Endodermal cell (in vitro differentiated cells): ENCODE measurements at regions not wholly inside any gene's neighbourhood (a gene's known extent, or its start where the extent isn't known, plus 50 kb on each side); places are given as distances from the start of the nearest gene placed in this dataset.
A peak's percentile ranks its signal among the peaks of the same experiment; 100 is the strongest.

Experiments
- DNase-seq: peaks from one replicate; pipeline ENCODE4 v3.0.0-alpha.2; 2017
- H3K27ac ChIP-seq: 2 replicates; pipeline ENCODE4 v1.5.1; 2013; ENCODE audit warnings: mild to moderate bottlenecking, low read depth, low read length, moderate library complexity
- H3K27me3 ChIP-seq: 2 replicates; pipeline ENCODE4 v1.6.1; 2013; ENCODE audit warnings: mild to moderate bottlenecking, low read length, moderate library complexity; ENCODE audit not compliant: insufficient read depth, control insufficient read depth, poor library complexity, severe bottlenecking
- H3K36me3 ChIP-seq: 2 replicates; pipeline ENCODE4 v1.7.0; 2013; ENCODE audit warnings: mild to moderate bottlenecking, low read length, moderate library complexity; ENCODE audit not compliant: control insufficient read depth, insufficient read depth
- H3K4me1 ChIP-seq: one replicate; pipeline ENCODE4 v1.7.0; 2013; ENCODE audit warnings: low read length; ENCODE audit not compliant: control insufficient read depth, insufficient read depth
- H3K4me3 ChIP-seq: 2 replicates; pipeline ENCODE4 v1.5.1; 2013; ENCODE audit warnings: mild to moderate bottlenecking, low read length, moderate library complexity
- H3K9ac ChIP-seq: 2 replicates; pipeline ENCODE4 v1.6.1; 2013; ENCODE audit warnings: mild to moderate bottlenecking, low read length, moderate library complexity; ENCODE audit not compliant: poor library complexity, severe bottlenecking; ENCODE audit errors: extremely low read depth
- H3K9me3 ChIP-seq: 2 replicates; pipeline ENCODE4 v1.6.1; 2013; ENCODE audit warnings: mild to moderate bottlenecking, low read length, moderate library complexity; ENCODE audit not compliant: control insufficient read depth
- H3K27ac Mint-ChIP-seq: 2 replicates; pipeline ENCODE4 v1.8.0; 2020; ENCODE audit warnings: mixed read lengths
- H3K27me3 Mint-ChIP-seq: 2 replicates; pipeline ENCODE4 v1.8.0; 2021; ENCODE audit warnings: mild to moderate bottlenecking, mixed read lengths; ENCODE audit not compliant: insufficient read depth
- H3K36me3 Mint-ChIP-seq: 2 replicates; pipeline ENCODE4 v1.8.0; 2020; ENCODE audit warnings: low read depth, mixed read lengths
- H3K4me1 Mint-ChIP-seq: 2 replicates; pipeline ENCODE4 v1.8.0; 2020; ENCODE audit warnings: mixed read lengths
- H3K4me3 Mint-ChIP-seq: 2 replicates; pipeline ENCODE4 v1.8.0; 2020; ENCODE audit warnings: mild to moderate bottlenecking, moderate library complexity, mixed read lengths
- H3K9me3 Mint-ChIP-seq: 2 replicates; pipeline ENCODE4 v1.8.0; 2020; ENCODE audit warnings: mild to moderate bottlenecking, mixed read lengths
- CTCF ChIP-seq: fragments of 200-600 bp; sonication (generic); conservative IDR thresholded peaks from 2 replicates; pipeline ENCODE4 v1.5.0; 2021; ENCODE audit warnings: antibody characterized with exemption, mild to moderate bottlenecking
- WGBS, 2 experiments: methylation state at CpG; one replicate each; pipeline versions ENCODE4 v1.1.5 to v1.1.7; 2013; ENCODE audit warnings: missing lambda C conversion rate in 2 of 2, mixed read lengths in 1 of 2; ENCODE audit not compliant: insufficient coverage in 1 of 2, insufficient read length in 1 of 2; 5-methylcytosine and 5-hydroxymethylcytosine counted together

GRCh38 chr9:18260521-18260920, 213.4 kb upstream of the ADAMTSL1 start:
- WGBS, 2 experiments, result 79 to 93% methylated on average over 3 to 4 of the region's 5 CpGs
- Histone ChIP-seq H3K27me3 (no peaks in the 10 kb centered on the region), H3K36me3 (no peaks in the 10 kb centered on the region), H3K9me3 (no peaks in the 10 kb centered on the region), H3K4me3 (no peak overlapping the region), H3K9ac (no peak overlapping the region), H3K4me1 (peaks cover 5% of the 10 kb centered on the region), H3K27ac (no peak overlapping the region)
- TF ChIP-seq CTCF, result no peak
- DNase-seq, result no peak
- H3K27me3 Mint-ChIP-seq, result peaks cover 2% of the 10 kb centered on the region
- no peaks in the 10 kb centered on the region for H3K36me3 Mint-ChIP-seq
- H3K4me3 Mint-ChIP-seq, result no peak overlapping the region
- no peaks in the 10 kb centered on the region for H3K9me3 Mint-ChIP-seq
- H3K4me1 Mint-ChIP-seq, result peaks cover 20% of the 10 kb centered on the region
- no peak overlapping the region for H3K27ac Mint-ChIP-seq

DNA sequence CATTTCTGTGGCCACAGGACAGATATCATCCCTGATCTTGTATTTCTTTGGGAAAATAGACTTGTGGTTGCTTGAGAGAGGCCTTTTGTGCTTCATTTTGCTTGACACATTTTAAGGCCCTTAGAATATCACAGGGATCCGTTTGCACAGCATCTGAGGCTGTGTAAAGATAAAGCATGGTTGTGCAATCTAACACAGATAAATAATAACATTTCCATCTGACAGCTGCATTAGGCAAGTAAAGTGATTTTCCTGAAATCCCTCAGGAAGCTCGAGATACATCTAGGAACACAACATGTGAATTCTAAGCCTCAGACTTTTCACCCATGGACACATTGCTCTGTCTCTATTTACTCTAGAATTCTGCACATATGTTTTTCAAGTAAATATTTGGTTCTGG, 212.8 kb upstream of the ADAMTSL1 start:
- H3K4me1 ChIP-seq, result peaks cover 5% of the 10 kb centered on the region
- Mint-ChIP-seq H3K4me3 (no peak overlapping the region), H3K27ac (no peak overlapping the region), H3K4me1 (peaks cover 20% of the 10 kb centered on the region), H3K9me3 (no peaks in the 10 kb centered on the region), H3K36me3 (no peaks in the 10 kb centered on the region), H3K27me3 (peaks cover under 1% of the 10 kb centered on the region)
- no peak overlapping the region for H3K9ac ChIP-seq
- DNase-seq, result no peak
- H3K27me3 ChIP-seq, result no peaks in the 10 kb centered on the region
- WGBS, 2 experiments, result 64 to 80% methylated on average over 1 to 2 of the region's 2 CpGs
- TF ChIP-seq CTCF, result no peak
- H3K36me3 ChIP-seq, result no peaks in the 10 kb centered on the region
- H3K4me3 ChIP-seq, result peak overlapping the region; percentile 30
- no peak overlapping the region for H3K27ac ChIP-seq
- H3K9me3 ChIP-seq, result no peaks in the 10 kb centered on the region

- Histone ChIP-seq H3K27ac (no peak overlapping the region), H3K27me3 (no peaks in the 10 kb centered on the region), H3K4me1 (peaks cover 5% of the 10 kb centered on the region), H3K9me3 (no peaks in the 10 kb centered on the region), H3K4me3 (no peak overlapping the region), H3K9ac (no peak overlapping the region), H3K36me3 (no peaks in the 10 kb centered on the region)
- H3K4me1 Mint-ChIP-seq, result peaks cover 25% of the 10 kb centered on the region
- no peaks in the 10 kb centered on the region for H3K9me3 Mint-ChIP-seq
- H3K27me3 Mint-ChIP-seq, result no peaks in the 10 kb centered on the region
- H3K4me3 Mint-ChIP-seq, result no peak overlapping the region
- 73 to 84% methylated on average over 4 to 6 of the region's 6 CpGs for WGBS, 2 experiments
- DNase-seq, result peak; percentile 49
- H3K27ac Mint-ChIP-seq, result no peak overlapping the region
- H3K36me3 Mint-ChIP-seq, result no peaks in the 10 kb centered on the region
- TF ChIP-seq CTCF, result no peak
Measured at GRCh38 chr9:18263377-18263776, 210.6 kb upstream of the ADAMTSL1 start.
